NT2/D1 (cell line): ENCODE measurements at regions not wholly inside any gene's neighbourhood (a gene's known extent, or its start where the extent isn't known, plus 50 kb on each side); places are given as distances from the start of the nearest gene placed in this dataset.

Experiments
- DNase-seq: peaks from one replicate; pipeline ENCODE4 v3.0.0-alpha.2; 2011; ENCODE audit warnings: low read depth, low spot score
- H3K27me3 ChIP-seq: 2 replicates; pipeline ENCODE4 v1.6.0; 2011; ENCODE audit warnings: mild to moderate bottlenecking; ENCODE audit not compliant: insufficient read length, insufficient read depth
- H3K36me3 ChIP-seq: 2 replicates; pipeline ENCODE4 v1.6.1; 2011; ENCODE audit warnings: mild to moderate bottlenecking, low read length, mixed read lengths; ENCODE audit not compliant: insufficient read depth, insufficient read length
- H3K4me1 ChIP-seq: 2 replicates; pipeline ENCODE4 v1.5.1; 2011; ENCODE audit not compliant: insufficient read depth, insufficient read length
- H3K4me3 ChIP-seq: 2 replicates; pipeline ENCODE4 v1.5.1; 2011; ENCODE audit warnings: low read depth; ENCODE audit not compliant: insufficient read length
- H3K9ac ChIP-seq: 2 replicates; pipeline ENCODE4 v1.6.0; 2011; ENCODE audit warnings: low read depth; ENCODE audit not compliant: insufficient read length
- H3K9me3 ChIP-seq: 2 replicates; pipeline ENCODE4 v1.5.1; 2011; ENCODE audit warnings: mild to moderate bottlenecking, low read length; ENCODE audit not compliant: insufficient read depth
- SUZ12 ChIP-seq: IDR thresholded peaks from 2 replicates; pipeline ENCODE4 v1.6.1; 2011; ENCODE audit not compliant: insufficient read length, insufficient read depth; ENCODE audit errors: extremely low read depth
- YY1 ChIP-seq: IDR thresholded peaks from 2 replicates; pipeline ENCODE4 v1.6.1; 2011; ENCODE audit not compliant: insufficient read length, insufficient read depth
- ZNF274 ChIP-seq: IDR thresholded peaks from 2 replicates; pipeline ENCODE4 v1.6.1; 2011; ENCODE audit warnings: mild to moderate bottlenecking, low read depth, low read length

- DNase-seq: no peak
- H3K9me3 ChIP-seq: no peaks in the 10 kb centered on the region
- no peak overlapping the region for H3K4me3 ChIP-seq
- no peaks in the 10 kb centered on the region for H3K27me3 ChIP-seq
- H3K9ac ChIP-seq: no peak overlapping the region
- H3K4me1 ChIP-seq: no peaks in the 10 kb centered on the region
- no peaks in the 10 kb centered on the region for H3K36me3 ChIP-seq
- TF ChIP-seq YY1: no peak
- TF ChIP-seq SUZ12: no peak
- no peak for TF ChIP-seq ZNF274
Observed at GRCh38 chr9:80086822-80087345, 515.1 kb downstream of the TLE4 start.

DNA sequence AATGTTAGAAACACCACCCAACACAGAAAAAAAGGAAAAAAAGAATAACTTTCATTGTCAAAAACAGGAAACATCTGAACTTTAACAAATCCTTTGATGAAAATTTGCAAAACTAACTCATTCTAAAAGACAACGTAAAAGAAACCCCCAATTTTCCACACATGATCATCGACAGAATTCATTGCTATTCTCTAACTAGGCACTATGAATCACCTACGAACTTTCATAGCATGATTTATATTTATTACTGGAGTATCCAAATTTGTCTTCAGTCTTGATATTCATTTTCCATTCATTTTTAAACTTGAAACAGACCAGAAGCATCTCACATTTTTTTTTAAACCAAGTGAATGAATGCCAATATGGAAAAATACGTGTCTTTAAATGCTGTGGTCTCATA lies 514.6 kb downstream of the TLE4 start:
- Histone ChIP-seq H3K4me1 (no peaks in the 10 kb centered on the region), H3K9me3 (no peaks in the 10 kb centered on the region), H3K27me3 (no peaks in the 10 kb centered on the region), H3K4me3 (no peak overlapping the region), H3K36me3 (no peaks in the 10 kb centered on the region), H3K9ac (no peak overlapping the region)
- no peak for TF ChIP-seq SUZ12
- no peak for TF ChIP-seq ZNF274
- TF ChIP-seq YY1: no peak
- DNase-seq: no peak

- no peaks in the 10 kb centered on the region for H3K4me1 ChIP-seq
- H3K36me3 ChIP-seq: no peaks in the 10 kb centered on the region
- H3K27me3 ChIP-seq: no peaks in the 10 kb centered on the region
- DNase-seq: no peak
- H3K4me3 ChIP-seq: no peak overlapping the region
- no peak overlapping the region for H3K9ac ChIP-seq
- H3K9me3 ChIP-seq: no peaks in the 10 kb centered on the region
- no peak for TF ChIP-seq YY1
- TF ChIP-seq ZNF274: no peak
- no peak for TF ChIP-seq SUZ12
Observed at GRCh38 chr9:80085668-80086067, 513.9 kb downstream of the TLE4 start.

GRCh38 chr9:80082213-80082612 lies 510.4 kb downstream of the TLE4 start:
- no peaks in the 10 kb centered on the region for H3K36me3 ChIP-seq
- H3K4me3 ChIP-seq: no peak overlapping the region
- no peak for DNase-seq
- no peaks in the 10 kb centered on the region for H3K9me3 ChIP-seq
- TF ChIP-seq YY1: no peak
- TF ChIP-seq SUZ12: no peak
- no peak for TF ChIP-seq ZNF274
- H3K27me3 ChIP-seq: no peaks in the 10 kb centered on the region
- H3K9ac ChIP-seq: no peak overlapping the region
- H3K4me1 ChIP-seq: no peaks in the 10 kb centered on the region

DNA sequence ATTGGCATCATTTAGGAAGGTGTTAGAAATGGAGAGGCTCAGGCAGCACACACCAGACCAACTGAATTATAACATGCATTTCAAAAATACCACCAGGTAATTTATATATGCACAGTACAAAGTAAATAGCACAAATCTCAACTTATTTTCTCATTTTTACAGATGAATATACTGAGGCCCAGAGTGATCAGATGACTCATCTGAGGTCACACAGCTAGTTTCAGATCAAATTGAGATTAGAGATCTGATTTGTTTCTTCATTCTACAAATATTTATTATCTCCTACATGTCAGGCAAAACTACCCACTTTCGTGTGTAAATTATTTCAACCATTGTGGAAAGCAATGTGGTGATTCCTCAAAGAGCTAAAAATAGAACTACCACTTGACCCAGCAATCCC lies 507.1 kb downstream of the TLE4 start:
- H3K9me3 ChIP-seq: no peaks in the 10 kb centered on the region
- H3K9ac ChIP-seq: no peak overlapping the region
- DNase-seq: no peak
- no peaks in the 10 kb centered on the region for H3K36me3 ChIP-seq
- no peak overlapping the region for H3K4me3 ChIP-seq
- TF ChIP-seq ZNF274: no peak
- no peak for TF ChIP-seq SUZ12
- no peak for TF ChIP-seq YY1
- H3K27me3 ChIP-seq: no peaks in the 10 kb centered on the region
- H3K4me1 ChIP-seq: no peaks in the 10 kb centered on the region

DNA sequence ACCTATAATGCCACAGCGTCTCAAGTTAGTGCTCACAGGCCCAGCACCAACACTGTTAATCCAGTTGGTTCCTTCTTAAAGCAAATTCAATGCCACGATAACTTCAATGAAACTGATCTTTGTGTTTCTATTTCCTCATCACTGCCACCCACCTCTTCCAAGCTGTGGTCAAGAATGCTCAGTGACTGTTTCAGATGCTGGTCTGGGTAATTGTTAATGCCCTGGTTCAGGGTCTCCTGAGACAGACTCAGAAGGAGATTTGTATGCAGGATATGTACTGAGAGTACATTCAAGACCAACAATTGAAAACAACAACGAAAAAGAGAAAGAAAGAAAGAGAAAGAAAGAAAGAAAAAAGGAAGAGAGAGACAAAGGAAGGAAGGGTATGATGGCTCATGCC lies 505.3 kb downstream of the TLE4 start:
- no peak overlapping the region for H3K9ac ChIP-seq
- H3K36me3 ChIP-seq: no peaks in the 10 kb centered on the region
- no peak for DNase-seq
- H3K4me3 ChIP-seq: no peak overlapping the region
- H3K9me3 ChIP-seq: no peaks in the 10 kb centered on the region
- H3K27me3 ChIP-seq: no peaks in the 10 kb centered on the region
- no peak for TF ChIP-seq YY1
- TF ChIP-seq SUZ12: no peak
- no peak for TF ChIP-seq ZNF274
- H3K4me1 ChIP-seq: no peaks in the 10 kb centered on the region

- Histone ChIP-seq H3K4me3 (no peak overlapping the region), H3K9me3 (no peaks in the 10 kb centered on the region), H3K36me3 (no peaks in the 10 kb centered on the region), H3K27me3 (no peaks in the 10 kb centered on the region), H3K4me1 (no peaks in the 10 kb centered on the region), H3K9ac (no peak overlapping the region)
- DNase-seq: no peak
- TF ChIP-seq YY1 (no peak), ZNF274 (no peak), SUZ12 (no peak)
Observed at GRCh38 chr9:80076162-80076561, 504.4 kb downstream of the TLE4 start.

DNA sequence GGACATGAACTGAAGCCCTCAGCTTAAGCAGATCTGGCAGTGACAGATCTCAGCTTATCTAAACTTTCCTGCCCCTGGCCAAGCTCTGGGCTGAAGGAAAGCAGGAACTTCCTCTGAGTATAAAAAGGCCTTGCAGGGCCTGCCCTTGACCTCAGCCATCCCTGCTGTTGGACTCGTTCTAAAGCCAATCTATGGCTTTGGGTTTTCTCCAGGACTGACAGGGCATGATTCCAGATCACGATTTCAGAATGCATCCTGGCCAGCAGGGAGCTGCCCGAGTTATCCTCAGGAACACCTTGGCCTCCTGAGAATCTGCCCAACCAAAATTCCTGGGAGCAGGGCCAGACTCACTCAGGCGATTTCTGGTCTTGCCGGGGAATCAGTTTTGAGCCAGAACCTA lies 502.7 kb downstream of the TLE4 start:
- H3K4me1 ChIP-seq: no peaks in the 10 kb centered on the region
- no peaks in the 10 kb centered on the region for H3K27me3 ChIP-seq
- H3K36me3 ChIP-seq: no peaks in the 10 kb centered on the region
- TF ChIP-seq ZNF274 (no peak), SUZ12 (no peak), YY1 (no peak)
- DNase-seq: no peak
- no peak overlapping the region for H3K4me3 ChIP-seq
- H3K9ac ChIP-seq: no peak overlapping the region
- no peaks in the 10 kb centered on the region for H3K9me3 ChIP-seq
